Skeletal muscle cell (primary cell): ENCODE measurements at regions not wholly inside any gene's neighbourhood (a gene's known extent, or its start where the extent isn't known, plus 50 kb on each side); places are given as distances from the start of the nearest gene placed in this dataset.
"Not testable (repeated sequence)": the region's sequence is repeated elsewhere in the genome, so short reads cannot be mapped to it uniquely, and the experiment has no call there.

Source experiments
- DNase-seq: peaks from one replicate; pipeline ENCODE4 v3.0.0-alpha.2; 2010; ENCODE audit warnings: low read depth
- H3K4me3 ChIP-seq: 2 replicates; pipeline ENCODE4 v1.5.1; 2011; ENCODE audit warnings: low read depth, mild to moderate bottlenecking, control low read depth, low read length, moderate library complexity

DNA sequence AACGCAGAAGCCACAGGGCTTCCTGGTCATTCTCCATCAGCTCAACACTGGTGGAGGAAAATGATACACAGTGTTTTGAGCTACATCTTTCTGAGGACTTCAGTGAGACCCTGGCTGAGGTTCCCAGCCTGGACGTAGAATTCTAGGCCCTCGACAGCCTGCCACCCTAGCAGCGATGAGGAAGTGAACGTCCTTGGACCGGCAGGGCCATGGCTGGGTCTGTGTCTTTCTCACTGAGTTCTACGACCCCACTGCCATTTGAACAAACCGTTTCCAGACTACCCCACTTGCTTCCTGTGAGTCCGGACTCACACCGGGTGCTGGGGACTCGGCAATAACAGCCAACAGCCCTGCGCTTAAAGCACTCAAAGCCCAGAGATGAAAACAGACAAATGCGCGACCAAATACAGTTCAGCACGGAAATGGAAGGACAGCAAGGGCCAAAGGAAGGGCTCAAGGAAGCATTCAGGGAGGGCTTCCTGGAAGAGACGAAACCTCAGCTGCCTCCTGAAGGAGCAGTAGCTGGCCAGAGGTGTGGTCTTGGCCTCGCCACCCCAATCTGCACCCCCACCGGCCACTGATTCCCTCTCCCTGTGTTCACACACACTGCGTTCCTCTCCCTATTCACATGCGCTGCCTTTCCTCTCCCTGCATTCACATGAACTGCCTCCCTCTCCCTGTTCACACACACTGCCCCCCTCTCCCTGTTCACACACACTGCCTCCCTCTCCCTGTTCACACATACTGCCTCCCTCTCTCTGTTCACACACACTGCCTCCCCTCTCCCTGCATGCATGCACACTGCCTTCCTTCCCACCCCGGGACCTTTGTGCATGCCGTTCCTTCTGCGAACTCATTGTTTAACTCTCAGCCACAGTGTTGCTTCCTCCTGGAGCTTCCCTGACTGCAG, 136.3 kb upstream of the PRR20G start:
- no peak for DNase-seq
- H3K4me3 ChIP-seq = no peak overlapping the region

DNA sequence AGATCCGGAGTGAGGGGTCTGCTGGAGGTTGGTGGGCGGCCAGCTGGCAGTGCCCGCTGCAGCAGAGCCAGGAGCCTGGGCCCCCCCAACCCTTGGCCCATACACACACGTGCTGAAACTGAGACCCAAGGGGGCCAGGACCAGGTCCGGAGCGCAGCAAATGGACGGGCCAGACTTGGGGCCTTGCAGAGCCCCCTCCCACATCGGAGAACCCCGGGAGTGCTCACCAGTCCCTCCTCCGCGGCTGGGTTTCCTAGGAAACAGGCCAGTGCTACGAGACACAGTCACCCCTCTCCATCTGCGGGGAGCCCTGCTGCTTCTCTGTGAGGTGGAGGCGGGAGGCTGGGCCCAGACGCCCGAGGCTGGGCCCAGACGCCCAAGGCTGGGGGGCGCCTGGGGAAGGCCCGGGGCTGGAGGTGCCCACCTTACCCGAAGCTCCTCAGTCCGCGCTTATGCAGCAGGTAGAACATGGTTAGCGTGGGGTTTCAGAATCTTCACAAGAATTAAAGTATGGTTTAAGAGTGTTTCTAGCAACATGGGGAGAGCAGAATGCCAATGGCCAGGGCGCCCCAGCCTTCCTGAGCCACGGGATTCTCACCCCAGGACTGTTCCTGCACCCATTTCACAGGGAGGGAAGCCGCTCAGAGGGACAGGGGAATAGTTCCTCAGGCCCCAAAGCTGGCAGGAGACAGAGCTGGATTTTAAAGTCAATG, 135.0 kb upstream of the PRR20G start:
- no peak for DNase-seq
- H3K4me3 ChIP-seq = no peak overlapping the region

DNA sequence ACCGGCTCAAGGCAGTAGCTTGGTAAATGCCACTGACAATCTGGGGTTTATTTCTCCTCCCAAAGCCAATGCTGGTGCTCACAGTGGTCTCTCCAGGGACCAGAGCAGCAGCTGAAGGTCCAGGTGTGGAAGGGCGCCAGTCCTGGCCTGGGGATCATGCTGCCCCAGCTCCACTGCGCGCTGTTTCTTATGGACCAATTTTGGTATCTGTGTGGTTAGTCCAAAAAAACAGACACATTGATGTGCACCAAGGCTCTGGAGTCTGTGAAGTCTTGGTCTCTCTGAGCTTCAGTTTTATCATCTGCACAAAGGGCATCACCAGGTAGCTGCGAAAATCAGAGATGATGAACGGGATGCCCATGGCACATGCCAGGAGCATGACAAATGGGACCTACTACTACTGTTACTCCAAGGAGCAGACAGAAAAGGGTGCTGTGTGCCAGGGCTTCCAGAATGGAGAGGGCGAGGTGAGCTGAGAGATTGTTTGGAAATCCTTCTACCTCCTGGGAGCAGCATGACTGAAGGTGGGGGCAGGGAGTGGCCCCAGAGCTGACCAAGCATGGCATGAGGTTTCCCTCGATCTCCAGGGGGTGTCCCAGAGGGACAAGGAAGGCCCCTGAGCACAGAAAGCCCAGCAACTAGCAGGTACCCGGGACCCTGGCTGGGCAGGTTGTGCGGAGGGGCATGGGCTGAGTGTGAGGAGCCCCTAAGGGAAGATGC, 134.3 kb upstream of the PRR20G start:
- H3K4me3 ChIP-seq = no peak overlapping the region
- no peak for DNase-seq

DNA sequence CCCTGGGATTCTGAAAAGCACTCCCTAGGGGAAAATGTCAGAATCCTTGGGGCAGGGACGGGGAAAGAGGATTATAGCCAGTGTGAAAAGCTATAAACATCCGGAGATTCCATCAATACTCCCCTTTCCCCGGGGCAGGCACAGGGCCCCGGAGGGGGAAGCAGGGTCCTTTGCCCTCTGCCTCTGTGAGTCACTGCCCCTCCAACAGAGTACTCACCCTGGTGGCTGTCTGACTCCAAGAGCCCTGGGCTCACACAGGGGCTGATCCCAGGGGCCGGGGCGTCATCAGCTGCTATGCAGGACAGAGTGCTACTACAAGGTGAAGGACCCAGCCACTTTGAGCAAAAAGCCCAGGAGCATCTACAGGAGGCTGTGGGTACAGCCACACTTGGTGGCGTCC, 133.0 kb upstream of the PRR20G start:
- DNase-seq = no peak
- H3K4me3 ChIP-seq = no peak overlapping the region

DNA sequence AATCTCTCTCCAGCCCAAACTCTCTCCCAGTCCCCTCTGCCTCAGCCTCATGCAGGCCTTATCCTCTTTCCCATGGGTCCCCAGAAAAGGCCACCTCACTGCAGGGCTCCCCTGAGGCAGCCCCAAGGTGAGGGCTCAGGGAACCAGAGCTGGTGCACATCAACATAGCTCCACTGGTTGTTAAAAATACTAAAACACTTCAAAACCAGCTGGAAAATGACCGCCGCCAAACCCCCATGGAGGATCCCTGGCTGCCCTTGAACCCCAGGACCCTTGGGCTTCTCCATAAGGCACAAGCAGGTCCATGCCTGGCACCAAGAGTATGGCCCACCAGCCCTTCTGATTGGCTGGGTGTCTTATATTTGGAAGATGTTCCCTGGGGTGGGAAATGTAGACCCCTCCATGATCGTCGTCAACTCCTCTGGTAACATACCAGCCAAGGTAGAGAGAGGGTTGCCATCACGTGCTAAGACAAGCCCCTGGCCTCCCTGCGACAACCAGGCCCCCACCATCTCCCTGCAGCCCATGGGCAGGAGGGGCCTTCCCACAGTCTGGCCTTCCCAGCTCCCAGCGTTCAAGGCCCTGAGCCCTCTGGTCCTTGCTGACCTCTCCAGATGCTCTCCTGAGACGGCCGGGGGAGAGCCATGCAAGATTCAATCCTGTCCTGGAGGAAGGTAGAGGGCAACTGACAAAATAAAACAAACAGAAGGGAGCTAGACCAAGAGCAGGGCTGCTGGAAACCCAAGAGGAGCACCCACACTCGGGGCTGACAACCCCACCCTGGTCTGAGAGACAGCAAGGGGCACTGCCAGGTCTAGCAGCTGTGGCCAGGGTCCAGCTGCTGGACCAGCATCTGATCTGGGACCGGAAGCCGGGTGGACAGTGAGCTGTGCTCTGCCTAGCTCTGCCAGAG, 132.1 kb upstream of the PRR20G start:
- H3K4me3 ChIP-seq = no peak overlapping the region
- no peak for DNase-seq

DNA sequence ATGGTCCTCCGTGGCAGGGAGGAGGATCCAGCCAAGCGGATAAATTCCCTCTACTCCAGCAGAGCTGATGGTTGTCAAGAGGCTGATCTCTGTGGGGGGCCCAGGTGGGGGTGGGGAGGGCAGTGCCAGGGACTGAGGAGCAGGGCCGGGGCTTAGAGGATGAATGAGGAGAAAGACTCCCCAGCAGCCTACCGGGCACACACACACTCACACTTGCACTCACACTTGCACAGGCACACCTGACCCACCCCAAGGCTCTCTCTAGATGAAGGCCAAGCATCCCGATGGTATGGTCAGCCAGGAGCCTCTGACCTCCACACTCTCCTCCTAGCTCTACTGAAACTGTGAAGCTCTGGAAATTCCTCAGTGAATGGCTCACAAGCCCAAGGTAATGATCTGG, 131.3 kb upstream of the PRR20G start:
- no peak for DNase-seq
- no peak overlapping the region for H3K4me3 ChIP-seq

DNA sequence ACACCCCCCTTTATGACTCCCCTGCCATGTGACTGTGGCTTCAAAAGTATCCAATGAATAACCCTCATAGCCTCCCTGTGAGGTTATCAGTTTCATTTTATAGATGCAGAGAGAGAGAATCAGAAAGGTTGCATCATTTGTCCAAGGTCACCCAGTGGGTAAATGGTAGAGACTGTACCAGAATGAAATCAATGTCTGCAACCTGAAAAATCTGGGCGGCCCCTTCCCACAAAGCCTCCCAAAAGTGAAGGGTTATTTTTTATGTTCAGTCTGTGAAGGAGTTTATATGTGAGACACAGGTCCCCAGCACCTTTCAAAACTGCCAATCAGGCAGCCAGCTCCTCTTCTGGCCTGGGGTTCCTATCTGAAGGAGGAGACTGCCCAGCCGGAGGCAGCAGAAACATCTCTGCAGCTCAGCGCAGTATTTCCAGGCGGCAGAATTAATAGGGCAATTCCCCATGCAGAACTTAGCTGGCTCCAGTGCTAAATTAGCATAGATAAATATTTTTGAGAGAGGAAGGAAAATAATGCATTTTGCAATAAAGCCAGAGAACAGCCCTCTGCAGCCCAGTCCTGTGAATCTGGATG, 130.8 kb upstream of the PRR20G start:
- no peak overlapping the region for H3K4me3 ChIP-seq
- no peak for DNase-seq

DNA sequence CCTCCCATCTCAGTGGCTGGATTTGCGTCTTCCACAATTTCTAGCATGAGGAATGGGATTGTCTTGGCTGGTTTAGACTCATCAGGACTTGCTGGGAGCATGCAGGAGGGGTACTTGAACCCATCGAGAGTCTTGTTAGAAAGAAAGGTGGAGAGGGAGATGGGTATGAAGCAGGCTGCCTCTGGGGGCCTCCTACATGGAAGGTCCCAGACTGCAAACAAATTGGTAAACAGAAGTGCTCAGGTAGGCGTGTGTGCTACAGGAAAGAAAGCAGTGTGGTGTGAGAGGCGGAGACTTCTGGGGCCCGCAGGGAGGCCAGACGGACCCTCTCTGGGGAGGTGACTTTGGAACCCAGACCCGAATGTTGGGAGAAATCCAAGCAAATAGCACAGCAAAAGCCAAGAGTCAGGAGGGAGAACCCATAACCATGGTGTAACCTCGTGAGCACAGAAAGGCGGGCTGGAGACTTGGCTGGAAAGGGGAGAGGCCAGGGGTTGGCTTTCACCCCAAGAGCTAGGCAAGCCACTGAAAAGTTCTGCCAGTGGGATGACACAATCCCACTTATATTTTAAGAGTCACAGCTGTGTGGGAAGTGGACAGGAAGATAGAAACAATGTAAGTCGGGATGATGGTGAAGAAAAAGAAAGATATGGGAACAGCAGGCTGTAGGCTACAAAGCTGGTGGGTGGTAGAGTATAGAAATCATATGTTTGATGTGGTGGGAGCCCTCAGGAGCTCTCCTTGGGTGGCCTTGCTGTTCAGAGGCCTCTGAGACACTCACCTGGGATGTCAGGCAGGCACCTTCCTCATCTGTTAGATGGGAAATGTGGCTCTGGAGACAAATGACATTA, 130.1 kb upstream of the PRR20G start:
- no peak overlapping the region for H3K4me3 ChIP-seq
- no peak for DNase-seq

DNA sequence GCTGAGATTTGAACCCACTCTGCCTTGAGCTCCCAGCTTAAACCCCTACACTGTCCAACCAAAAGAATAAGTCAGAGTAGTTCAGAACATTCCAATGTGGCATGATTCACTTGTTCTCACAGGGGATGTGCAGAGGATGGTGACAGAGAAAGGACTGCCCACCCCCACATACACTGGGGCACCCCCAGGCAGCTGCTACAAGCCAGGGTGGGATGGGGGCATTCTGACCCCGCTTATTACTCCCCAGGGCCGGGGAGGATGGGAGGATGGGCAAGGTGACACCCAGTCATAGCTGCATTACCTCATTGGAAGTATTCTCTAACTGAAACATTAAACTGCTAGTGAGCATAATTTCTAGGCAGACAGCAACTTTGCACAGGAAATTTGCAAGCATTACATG, 126.0 kb upstream of the PRR20G start:
- DNase-seq = no peak
- no peak overlapping the region for H3K4me3 ChIP-seq

DNA sequence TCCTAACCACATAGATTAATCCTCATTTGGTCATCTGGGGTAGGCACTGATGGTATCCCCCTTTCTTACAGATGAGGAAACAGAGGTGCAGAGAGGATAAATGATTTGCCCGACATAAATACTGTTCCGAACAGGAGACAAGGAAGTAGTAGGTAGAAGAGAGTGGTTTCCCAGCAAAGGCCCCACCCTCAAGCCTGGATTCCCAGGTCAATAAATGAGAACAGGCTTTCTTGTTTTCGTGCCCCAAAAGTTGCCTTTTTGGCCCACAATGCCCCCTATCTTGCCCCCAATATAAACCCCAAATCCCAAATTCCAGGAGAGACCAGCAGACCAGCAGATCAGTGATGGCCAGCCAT, 125.5 kb upstream of the PRR20G start:
- no peak for DNase-seq
- no peak overlapping the region for H3K4me3 ChIP-seq

DNA sequence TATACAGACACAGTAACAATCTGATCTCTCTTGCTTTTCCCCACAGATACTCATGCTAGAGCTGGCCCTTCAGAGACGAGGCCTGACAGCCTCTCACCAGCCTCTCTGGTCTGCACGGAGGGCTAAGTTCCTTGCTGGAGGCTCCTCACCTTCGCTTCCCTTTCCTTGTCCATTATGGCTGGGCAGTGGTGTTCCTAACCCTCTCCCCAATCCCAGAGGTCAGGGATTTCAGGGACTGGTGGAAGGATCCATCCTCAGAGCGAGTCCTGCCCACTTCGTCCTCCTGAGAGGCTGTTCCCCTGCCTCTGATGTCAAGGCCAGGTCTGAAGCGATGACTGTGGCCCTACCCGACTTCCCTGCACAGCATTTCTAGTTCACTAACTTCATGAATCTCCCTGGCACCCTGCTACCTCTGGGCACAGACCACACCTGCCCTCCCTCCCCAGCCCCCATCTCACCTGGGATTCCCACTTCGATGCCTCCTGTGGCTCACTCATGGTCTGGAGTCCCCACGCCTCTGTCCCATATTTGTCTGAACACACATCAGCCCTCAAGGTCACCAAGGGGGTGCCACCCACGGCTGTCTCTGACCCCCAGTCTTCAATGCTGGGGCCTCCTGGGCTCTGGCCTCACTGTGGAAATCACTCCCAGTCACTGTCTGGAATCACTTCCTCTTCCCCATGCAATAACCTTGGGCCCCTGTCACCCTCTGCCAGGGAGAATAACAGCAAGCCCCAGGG, 124.9 kb upstream of the PRR20G start:
- no peak overlapping the region for H3K4me3 ChIP-seq
- DNase-seq = no peak

DNA sequence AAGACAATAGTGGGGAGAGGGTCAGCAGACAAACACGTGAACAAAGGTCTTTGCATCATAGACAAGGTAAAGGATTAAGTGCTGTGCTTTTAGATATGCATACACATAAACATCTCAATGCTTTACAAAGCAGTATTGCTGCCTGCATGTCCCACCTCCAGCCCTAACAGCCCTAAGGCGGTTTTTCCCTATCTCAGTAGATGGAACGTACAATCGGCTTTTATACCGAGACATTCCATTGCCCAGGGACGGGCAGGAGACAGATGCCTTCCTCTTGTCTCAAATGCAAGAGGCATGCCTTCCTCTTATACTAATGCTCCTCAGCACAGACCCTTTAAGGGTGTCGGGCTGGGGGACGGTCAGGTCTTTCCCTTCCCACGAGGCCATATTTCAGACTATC, 124.0 kb upstream of the PRR20G start:
- DNase-seq, H3K4me3 ChIP-seq: not testable (repeated sequence)

DNA sequence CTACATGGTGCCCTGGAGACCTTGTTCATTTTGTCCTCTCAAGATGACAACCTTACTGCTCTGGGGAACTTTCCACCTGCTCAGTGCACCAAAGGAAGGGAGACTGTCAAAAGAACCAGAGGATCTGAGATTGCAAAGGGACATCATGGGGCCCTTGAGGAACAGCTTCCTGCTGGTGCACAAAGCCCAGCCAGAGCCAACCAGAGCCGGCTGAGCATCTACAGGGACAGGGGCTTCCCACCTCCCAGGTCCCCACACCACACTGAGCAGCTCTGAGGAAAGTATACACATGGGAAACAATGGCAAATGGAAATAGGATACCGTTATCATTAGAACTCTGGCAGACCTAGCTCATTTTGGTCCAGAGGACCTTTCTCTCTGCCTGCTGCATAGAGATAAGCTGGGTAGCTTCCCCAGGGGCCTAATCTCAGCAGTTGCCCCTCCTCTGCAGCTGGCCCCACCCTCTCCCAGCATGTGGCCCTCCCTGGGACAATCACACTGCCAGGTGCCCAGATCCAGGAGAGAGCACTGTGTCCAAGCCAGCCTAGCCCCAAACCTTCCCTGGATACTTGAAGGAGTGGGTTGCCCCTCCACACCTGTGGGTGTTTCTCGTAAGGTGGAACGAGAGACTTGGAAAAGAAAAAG, 123.4 kb upstream of the PRR20G start:
- DNase-seq = no peak
- no peak overlapping the region for H3K4me3 ChIP-seq

DNA sequence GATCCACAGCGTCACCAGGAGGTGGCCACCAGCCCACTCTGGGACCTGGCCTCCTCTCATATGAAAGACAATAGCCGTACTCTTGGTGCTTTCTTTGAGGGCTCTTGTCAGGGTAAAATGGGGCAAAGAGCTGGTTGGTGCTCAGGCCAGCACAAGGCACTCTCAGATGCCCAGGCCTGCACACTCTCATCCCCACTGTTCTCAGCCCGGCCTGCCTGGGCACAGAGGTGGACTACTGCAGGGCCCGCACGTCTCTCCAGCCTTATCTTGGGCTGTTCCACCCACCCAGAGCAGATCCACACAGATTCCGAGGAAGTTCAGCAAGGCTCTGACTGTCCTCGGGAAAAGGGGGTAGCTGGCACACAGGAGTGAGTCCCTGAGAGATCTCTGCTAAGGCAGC, 122.8 kb upstream of the PRR20G start:
- no peak overlapping the region for H3K4me3 ChIP-seq
- no peak for DNase-seq

DNA sequence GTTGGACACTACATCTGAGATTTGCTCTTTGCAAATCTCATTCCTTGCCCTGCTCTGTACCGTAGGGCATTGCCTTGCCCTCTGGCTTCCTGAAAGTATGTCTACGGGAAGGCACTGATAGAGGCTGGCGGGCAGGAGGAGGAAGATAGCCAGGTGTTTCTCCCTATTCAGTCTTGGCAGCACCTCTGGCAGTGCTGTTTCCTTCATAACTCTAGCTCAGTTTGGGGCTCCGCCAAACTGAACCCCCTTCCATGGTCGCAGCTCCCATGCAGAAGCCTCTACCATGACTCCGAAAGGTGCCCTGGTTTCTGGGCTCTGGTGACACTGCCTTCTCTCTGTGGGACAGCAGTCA, 122.3 kb upstream of the PRR20G start:
- no peak for DNase-seq
- no peak overlapping the region for H3K4me3 ChIP-seq

DNA sequence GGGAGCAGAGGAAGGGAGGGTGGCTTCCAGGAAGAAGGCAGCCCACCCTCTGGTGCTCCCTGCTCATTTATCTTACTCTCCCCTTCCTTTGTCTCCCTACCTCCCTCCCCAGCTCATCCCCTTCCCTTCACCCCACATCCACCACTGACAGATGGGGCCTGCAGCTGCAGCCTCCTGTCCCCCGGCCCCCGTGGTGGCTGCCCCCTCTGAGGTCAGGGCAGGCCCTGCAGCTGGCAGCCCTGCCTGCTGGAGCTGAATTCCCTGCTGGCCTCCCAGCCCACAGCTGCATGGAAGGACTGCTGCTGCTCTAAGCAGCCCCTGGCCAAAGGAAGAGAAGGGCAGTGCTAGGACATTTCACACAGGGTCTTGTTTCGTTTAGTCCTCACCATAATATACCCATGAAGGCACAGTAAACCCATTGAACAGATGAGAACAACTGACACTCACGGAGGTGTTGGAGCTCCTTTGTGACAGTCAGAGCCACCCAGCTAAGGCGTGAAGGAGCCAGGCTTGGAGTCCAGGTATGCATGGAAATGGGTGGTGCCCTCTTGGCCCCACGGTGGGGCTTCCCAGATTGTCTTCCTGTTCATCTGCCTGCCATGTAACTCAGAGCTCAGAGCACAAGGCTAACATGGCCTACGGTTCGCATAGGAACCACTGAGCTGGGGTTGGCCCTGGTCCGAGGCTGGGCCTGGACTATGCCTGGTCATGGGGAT, 121.7 kb upstream of the PRR20G start:
- DNase-seq = no peak
- H3K4me3 ChIP-seq = no peak overlapping the region
